Kidney epithelial cell (primary cell): ENCODE measurements at regions not wholly inside any gene's neighbourhood (a gene's known extent, or its start where the extent isn't known, plus 50 kb on each side); places are given as distances from the start of the nearest gene placed in this dataset.
"Not testable (repeated sequence)": the region's sequence is repeated elsewhere in the genome, so short reads cannot be mapped to it uniquely, and the experiment has no call there.

Source experiments
- DNase-seq: peaks from one replicate; pipeline ENCODE4 v3.0.0-alpha.2; 2010; ENCODE audit warnings: low read depth
- H3K27me3 ChIP-seq: 2 replicates; pipeline ENCODE4 v1.6.0; 2011; ENCODE audit warnings: low read length; ENCODE audit not compliant: control insufficient read depth, insufficient read depth
- H3K36me3 ChIP-seq: 2 replicates; pipeline ENCODE4 v1.5.1; 2011; ENCODE audit warnings: low read length; ENCODE audit not compliant: control insufficient read depth, insufficient read depth
- H3K4me3 ChIP-seq: 2 replicates; pipeline ENCODE4 v1.5.1; 2011; ENCODE audit warnings: low read depth, mild to moderate bottlenecking, control low read depth, low read length
- CTCF ChIP-seq: IDR thresholded peaks from 2 replicates; pipeline ENCODE4 v1.5.1; 2011; ENCODE audit warnings: mild to moderate bottlenecking, moderate library complexity, low read length, control low read depth, inconsistent platforms; ENCODE audit not compliant: insufficient read depth, poor library complexity, severe bottlenecking

- Histone ChIP-seq H3K4me3 (no peak overlapping the region), H3K36me3 (no peaks in the 10 kb centered on the region), H3K27me3 (no peaks in the 10 kb centered on the region)
- DNase-seq: no peak
- no peak for TF ChIP-seq CTCF
Measured at GRCh38 chr4:43485196-43485595, 592.7 kb downstream of the GRXCR1 start.

- no peak for TF ChIP-seq CTCF
- H3K4me3 ChIP-seq: no peak overlapping the region
- no peak for DNase-seq
- H3K36me3 ChIP-seq: no peaks in the 10 kb centered on the region
- H3K27me3 ChIP-seq: no peaks in the 10 kb centered on the region
Measured at GRCh38 chr4:43496188-43496587, 603.7 kb downstream of the GRXCR1 start.

GRCh38 chr4:43496602-43497001, 604.1 kb downstream of the GRXCR1 start:
- Histone ChIP-seq H3K36me3 (no peaks in the 10 kb centered on the region), H3K4me3 (no peak overlapping the region), H3K27me3 (no peaks in the 10 kb centered on the region)
- DNase-seq: no peak
- TF ChIP-seq CTCF: no peak

GRCh38 chr4:43505823-43506222, 613.3 kb downstream of the GRXCR1 start:
- not testable (repeated sequence) for DNase-seq, H3K4me3 ChIP-seq, H3K27me3 ChIP-seq, H3K36me3 ChIP-seq

- DNase-seq: no peak
- Histone ChIP-seq H3K4me3 (no peak overlapping the region), H3K27me3 (no peaks in the 10 kb centered on the region), H3K36me3 (no peaks in the 10 kb centered on the region)
- TF ChIP-seq CTCF: no peak
Measured at GRCh38 chr4:43512253-43512652, 619.7 kb downstream of the GRXCR1 start.

- Histone ChIP-seq H3K4me3 (no peak overlapping the region), H3K36me3 (no peaks in the 10 kb centered on the region), H3K27me3 (no peaks in the 10 kb centered on the region)
- no peak for TF ChIP-seq CTCF
- DNase-seq: no peak
Measured at GRCh38 chr4:43525646-43526045, 633.1 kb downstream of the GRXCR1 start.
